ENCODE measurements at regions not wholly inside any gene's neighbourhood (a gene's known extent, or its start where the extent isn't known, plus 50 kb on each side); places are given as distances from the start of the nearest gene placed in this dataset.

DNA sequence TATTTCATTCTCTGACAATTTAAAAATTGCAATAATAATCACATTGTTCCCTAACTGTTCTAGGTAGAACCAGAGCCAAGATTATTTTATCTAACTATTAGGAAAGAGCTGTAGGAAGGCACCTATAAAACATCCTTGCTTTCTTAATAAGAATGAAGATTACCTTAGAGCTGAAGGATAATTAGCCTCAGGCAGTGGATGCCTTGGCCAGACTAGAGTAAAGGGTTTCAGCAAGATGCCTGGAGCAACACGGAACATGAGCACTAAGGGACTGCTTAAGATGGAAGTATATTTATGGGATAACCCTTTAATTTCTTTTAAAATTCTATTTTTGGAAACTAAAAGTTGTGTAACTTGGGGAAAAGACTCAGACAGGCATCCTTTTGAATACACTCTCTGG is 456.6 kb upstream of the RBMS3 start:
- DNase-seq (ENCODE audit: low read depth) = no peak

GRCh38 chr3:28826840-28827239 is 454.0 kb upstream of the RBMS3 start:
- DNase-seq (ENCODE audit: low read depth) = no peak

- DNase-seq (ENCODE audit: low read depth) = no peak
Observed at GRCh38 chr3:28835249-28835648, 445.6 kb upstream of the RBMS3 start.

- no peak for DNase-seq (ENCODE audit: low read depth)
Observed at GRCh38 chr3:28835751-28836150, 445.1 kb upstream of the RBMS3 start.

DNA sequence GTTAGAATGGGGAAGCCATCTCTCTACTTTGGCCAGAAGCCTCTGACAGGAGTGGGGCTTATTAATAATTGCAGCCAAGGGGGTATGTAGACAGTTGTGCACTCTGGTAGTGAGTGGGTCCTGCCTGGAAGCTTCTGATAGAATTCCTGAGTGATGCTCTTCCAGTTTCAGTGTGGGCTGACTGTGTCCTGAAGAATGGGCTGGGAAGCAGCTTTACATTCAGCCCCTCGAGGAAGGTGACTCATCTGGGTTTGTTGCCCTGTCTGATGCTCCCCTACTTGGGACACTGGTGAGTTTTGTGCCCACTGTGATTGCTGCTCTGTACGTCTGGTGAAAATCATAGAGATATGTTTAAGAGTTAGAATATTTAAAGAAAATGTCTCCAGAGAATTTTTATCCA is 444.7 kb upstream of the RBMS3 start:
- no peak for DNase-seq (ENCODE audit: low read depth)

GRCh38 chr3:28840976-28841376 is 439.9 kb upstream of the RBMS3 start:
- DNase-seq (ENCODE audit: low read depth) = no peak

- DNase-seq (ENCODE audit: low read depth) = no peak
Observed at GRCh38 chr3:28841441-28841840, 439.4 kb upstream of the RBMS3 start.

GRCh38 chr3:28844298-28845005 is 436.4 kb upstream of the RBMS3 start:
- no peak for DNase-seq (ENCODE audit: low read depth)

DNA sequence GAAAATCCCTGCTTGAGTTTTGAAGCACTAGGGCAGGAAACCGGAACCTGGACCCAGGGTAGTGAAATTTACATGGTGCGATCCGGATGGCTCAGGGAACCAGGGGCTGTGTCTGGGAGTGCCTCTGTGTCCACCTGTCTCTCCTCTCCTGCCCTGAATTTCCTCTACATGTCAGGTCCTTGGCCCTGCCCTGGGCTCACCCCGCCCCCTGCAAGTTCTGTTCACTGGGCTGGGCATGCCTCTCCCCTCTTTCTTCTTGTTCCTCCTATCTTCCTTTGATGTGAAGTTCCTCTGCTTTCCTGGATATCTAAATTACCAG is 435.9 kb upstream of the RBMS3 start:
- no peak for DNase-seq (ENCODE audit: low read depth)

DNA sequence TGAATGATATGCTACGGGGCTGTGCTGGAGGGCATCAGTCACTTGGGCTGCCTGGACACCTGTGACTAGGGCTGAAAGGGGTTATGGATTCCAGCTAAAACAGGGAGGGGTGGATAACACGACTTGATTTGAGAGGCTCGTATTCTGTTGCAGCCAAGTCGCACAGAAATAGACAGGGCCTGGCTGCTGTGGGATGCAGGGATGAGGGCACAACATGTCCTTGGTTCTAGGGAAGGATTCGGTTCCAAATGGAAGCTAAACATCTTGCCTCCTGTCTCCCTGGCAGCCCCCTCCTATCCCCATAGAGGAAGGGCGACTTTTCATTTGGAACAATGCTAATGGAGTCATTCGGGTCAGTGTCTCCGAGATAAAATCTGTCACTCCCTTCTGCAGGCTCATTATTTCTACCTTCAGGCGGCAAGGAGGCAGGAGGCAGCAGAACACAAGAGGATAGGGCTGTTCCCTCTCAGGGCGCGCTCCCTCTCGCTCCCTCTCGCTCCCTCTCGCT is 433.8 kb upstream of the RBMS3 start:
- no peak for DNase-seq (ENCODE audit: low read depth)

DNA sequence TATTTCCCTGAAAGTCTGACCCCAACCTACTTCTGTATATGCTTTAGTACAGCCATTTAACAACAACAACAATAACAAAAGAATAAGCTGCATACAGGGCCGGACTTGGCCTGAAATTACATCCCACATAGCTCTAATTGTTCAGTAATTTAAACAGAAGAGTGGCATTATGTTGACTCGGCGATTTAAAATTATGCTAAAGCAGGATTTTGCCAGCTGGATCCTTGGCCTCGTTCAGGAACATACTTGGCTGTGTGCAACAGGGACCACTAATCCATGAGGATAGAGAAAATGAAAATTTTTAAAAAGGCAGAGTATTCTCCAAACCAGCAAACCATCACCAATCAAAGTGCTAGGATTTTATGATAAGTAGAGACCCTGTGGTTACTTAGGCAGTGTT is 433.1 kb upstream of the RBMS3 start:
- DNase-seq (ENCODE audit: low read depth) = no peak

DNA sequence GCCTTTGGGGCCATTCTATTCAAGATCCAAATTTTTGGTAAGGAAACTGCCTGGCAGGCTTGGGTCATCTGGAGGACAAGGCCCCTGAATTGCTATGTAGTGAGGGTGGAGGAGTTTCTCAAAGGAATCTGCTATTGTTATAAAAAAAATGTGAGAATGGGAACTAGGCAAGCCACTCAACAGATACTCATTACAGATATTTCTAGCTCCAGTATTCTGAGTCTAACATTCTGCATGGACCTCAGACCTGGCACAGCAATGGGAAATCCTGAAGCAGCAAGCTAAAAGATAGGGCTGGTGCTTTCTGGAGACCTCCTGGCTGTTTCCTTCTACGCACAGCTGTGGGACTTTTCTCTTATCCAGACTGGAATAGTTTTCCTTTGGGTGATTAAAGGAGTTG is 430.7 kb upstream of the RBMS3 start:
- peak; percentile 30 for DNase-seq (ENCODE audit: low read depth)

GRCh38 chr3:28853830-28854229 is 427.0 kb upstream of the RBMS3 start:
- DNase-seq (ENCODE audit: low read depth) = no peak

DNA sequence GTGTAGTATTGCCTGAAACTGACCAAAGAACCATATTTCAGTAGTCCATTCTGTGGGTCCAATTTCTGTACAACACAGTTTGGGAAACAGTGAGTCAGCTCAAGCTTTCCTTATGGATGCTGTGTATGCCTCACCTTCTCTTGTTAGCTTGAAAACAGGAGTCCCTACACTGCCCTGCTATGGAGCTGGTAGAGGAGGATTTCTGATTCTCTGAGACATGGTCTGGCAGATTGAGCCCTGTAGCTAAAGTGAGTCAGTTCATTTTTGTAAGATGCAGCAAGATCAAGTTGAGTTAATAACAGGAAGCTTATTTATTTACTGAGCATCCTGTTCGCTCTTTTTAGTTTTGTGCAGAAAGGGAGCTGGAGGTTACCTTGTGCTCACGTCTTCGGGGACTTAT is 424.1 kb upstream of the RBMS3 start:
- DNase-seq (ENCODE audit: low read depth) = no peak

- no peak for DNase-seq (ENCODE audit: low read depth)
Observed at GRCh38 chr3:28859897-28860296, 421.0 kb upstream of the RBMS3 start.

GRCh38 chr3:28860307-28860706 is 420.6 kb upstream of the RBMS3 start:
- peak; percentile 9 for DNase-seq (ENCODE audit: low read depth)

GRCh38 chr3:28863186-28863585 is 417.7 kb upstream of the RBMS3 start:
- DNase-seq (ENCODE audit: low read depth) = no peak

DNA sequence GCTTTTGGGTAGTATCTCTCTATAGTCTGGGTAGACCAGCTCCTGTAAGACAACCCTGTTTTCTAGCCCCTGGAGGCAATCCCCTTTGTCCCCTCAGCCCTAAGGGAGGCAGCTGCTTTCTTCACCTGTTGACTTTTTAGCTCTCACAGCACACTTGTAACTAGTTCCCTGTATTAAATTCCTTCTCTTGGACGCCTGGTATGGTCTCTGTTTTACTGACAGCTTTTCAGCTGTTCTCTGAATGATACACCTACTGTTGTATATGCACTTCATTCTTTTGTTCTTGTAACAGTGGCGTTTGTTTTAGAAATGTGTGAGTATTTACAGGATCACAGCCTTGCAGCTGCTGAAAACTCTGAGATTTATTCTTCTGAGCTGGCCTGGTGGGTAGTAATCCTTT is 413.0 kb upstream of the RBMS3 start:
- DNase-seq (ENCODE audit: low read depth) = no peak

DNA sequence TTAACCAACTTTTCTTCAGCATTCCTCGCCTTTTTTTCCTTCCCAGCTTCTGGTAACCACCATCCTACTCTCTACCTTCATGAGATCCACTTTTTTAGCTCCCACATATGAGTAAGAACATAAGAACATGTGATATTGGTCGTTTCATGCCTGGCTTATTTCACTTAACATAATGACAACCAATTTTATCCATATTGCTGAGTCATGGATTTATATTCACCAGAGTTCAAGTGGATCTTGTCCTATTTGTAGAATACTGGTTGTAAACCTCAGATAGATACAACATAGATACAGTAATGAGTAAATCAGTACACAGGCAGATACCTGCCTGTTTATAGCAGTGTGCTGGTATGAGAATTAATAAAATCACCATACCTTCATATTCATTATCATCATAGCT is 412.0 kb upstream of the RBMS3 start:
- DNase-seq (ENCODE audit: low read depth) = no peak

GRCh38 chr3:28877912-28878311 is 403.0 kb upstream of the RBMS3 start:
- no peak for DNase-seq (ENCODE audit: low read depth)

GRCh38 chr3:28890373-28890772 is 390.5 kb upstream of the RBMS3 start:
- DNase-seq (ENCODE audit: low read depth) = no peak

DNA sequence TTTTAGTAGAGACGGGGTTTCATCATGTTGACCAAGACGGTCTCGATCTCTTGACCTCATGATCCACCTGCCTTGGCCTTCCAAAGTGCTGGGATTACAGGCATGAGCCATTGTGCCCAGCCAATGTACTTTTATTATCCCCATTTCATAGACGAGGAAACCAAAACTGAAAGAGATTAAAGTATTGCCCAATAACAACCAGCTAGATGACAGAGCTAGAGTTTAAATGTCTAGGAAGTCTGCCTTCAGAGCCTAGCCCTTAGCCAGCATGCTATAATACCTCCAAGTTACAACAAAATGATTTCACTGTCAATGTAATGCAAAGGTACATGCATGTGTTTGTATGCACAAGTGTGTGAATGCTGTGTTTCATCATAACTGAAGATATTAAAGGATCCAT is 389.4 kb upstream of the RBMS3 start:
- no peak for DNase-seq (ENCODE audit: low read depth)

DNA sequence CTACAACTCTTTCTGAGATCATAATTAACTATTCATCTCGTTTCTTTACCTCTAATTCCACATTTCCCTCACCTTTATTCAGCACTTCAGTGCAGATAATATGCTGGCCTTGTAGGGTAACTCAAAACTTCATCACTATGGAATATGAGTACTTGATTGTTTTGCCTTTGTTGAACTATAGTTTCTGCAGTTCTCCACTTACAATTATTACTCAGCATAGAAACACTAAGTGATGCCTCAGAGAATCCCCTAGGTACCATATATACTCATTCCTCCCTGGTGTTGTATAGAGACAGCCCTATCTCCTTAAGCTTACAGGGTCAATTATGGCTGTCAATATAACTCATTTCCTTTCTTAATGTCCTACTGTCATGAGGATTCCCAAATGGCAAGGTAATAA is 380.6 kb upstream of the RBMS3 start:
- DNase-seq (ENCODE audit: low read depth) = no peak

- no peak for DNase-seq (ENCODE audit: low read depth)
Observed at GRCh38 chr3:28901018-28901417, 379.9 kb upstream of the RBMS3 start.

DNA sequence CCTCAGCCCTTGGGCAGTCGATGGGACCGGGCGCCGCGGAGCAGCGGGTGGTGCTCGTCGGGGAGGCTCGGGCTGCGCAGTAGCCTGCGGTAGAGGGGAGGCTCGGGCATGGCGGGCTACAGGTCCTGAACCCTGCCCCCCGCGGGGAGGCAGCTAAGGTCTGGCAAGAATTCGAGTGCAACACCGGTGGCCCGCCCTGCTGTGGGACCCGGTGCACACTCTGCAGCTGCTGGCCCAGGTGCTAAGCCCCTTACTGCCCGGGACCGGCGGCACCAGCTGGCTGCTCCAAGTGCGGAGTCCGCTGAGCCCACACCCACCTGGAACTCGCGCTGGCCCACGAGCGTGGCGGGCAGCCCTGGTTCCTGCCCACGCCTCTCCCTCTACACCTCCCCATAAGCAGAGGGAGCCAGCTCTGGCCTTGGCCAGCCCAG is 377.7 kb upstream of the RBMS3 start:
- no peak for DNase-seq (ENCODE audit: low read depth)
